ENCODE measurements at regions not wholly inside any gene's neighbourhood (a gene's known extent, or its start where the extent isn't known, plus 50 kb on each side); places are given as distances from the start of the nearest gene placed in this dataset.
A peak's percentile ranks its signal among the peaks of the same experiment; 100 is the strongest.

DNA sequence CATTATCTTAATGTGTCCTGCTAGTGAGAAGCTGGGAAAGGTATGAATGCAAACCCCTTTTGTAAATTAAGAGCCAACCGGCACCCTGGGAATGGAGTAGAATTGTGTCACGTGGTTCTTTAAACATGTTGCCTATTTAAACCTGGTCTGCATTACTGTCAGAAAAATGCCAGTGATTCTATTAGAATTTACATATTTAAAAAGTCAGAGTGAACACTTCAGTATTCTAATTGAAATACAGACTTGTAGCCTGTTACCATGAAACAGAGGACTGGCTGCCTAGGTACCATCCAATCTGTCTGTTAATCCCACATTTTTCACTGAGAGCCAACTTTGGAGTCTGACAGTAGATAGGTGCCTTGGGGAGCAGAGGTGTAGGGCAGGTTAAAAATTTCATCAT, 652.3 kb upstream of the ARGLU1 start:
- POLR2A ChIA-PET = no interaction called here
- no peaks in the 10 kb centered on the region for H3K27me3 Mint-ChIP-seq (ENCODE audit: insufficient read depth, unreplicated experiment)
- H3K9me3 Mint-ChIP-seq (ENCODE audit: unreplicated experiment) = no peaks in the 10 kb centered on the region
- no peak overlapping the region for H3K4me3 Mint-ChIP-seq (ENCODE audit: unreplicated experiment)
- no peak for DNase-seq (ENCODE audit: unreplicated experiment)
- TF ChIP-seq, protein P1, sequence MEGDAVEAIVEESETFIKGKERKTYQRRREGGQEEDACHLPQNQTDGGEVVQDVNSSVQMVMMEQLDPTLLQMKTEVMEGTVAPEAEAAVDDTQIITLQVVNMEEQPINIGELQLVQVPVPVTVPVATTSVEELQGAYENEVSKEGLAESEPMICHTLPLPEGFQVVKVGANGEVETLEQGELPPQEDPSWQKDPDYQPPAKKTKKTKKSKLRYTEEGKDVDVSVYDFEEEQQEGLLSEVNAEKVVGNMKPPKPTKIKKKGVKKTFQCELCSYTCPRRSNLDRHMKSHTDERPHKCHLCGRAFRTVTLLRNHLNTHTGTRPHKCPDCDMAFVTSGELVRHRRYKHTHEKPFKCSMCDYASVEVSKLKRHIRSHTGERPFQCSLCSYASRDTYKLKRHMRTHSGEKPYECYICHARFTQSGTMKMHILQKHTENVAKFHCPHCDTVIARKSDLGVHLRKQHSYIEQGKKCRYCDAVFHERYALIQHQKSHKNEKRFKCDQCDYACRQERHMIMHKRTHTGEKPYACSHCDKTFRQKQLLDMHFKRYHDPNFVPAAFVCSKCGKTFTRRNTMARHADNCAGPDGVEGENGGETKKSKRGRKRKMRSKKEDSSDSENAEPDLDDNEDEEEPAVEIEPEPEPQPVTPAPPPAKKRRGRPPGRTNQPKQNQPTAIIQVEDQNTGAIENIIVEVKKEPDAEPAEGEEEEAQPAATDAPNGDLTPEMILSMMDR (IDR thresholded peaks at IDR 0.05; ENCODE audit: unreplicated experiment) = no peak
- BruUV-seq (replicated peaks) = no TSS peak
- CTCF ChIA-PET = interaction anchor here (0.6 kb wide), 1 partner anchor 38 kb away, joined by 3 read pairs; no protein-coding TSS in a partner anchor
- intact Hi-C loops (cut with micrococcal nuclease) = no loop called here
- H3K27ac Mint-ChIP-seq (ENCODE audit: low read depth, unreplicated experiment) = no peak overlapping the region
- H3K36me3 Mint-ChIP-seq (ENCODE audit: insufficient read depth, unreplicated experiment) = no peaks in the 10 kb centered on the region
- H3K4me1 Mint-ChIP-seq (ENCODE audit: insufficient read depth, unreplicated experiment) = no peaks in the 10 kb centered on the region

DNA sequence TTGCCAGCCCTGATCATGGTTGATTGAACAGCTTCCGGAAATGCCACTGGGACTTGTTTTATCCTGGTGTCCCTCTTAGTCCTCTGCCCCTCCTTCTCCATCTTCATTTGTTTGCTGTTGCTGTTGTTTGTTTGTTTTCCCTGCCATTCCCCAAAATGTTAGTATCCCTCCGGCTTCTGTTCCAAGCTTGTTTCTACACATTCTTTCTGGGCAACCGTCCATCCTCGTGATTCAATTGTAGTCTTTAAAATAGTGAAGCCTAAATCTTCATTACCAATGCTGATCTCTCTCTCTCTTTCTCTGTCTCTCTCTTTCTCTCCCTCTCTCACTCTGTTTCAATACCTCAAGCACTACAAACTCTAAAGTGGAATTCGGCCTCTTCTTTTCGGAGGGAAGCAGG, 649.3 kb upstream of the ARGLU1 start:
- Mint-ChIP-seq H3K27me3 (ENCODE audit: insufficient read depth, unreplicated experiment) (no peaks in the 10 kb centered on the region), H3K4me3 (ENCODE audit: unreplicated experiment) (no peak overlapping the region), H3K9me3 (ENCODE audit: unreplicated experiment) (no peaks in the 10 kb centered on the region), H3K27ac (ENCODE audit: low read depth, unreplicated experiment) (no peak overlapping the region), H3K4me1 (ENCODE audit: insufficient read depth, unreplicated experiment) (no peaks in the 10 kb centered on the region), H3K36me3 (ENCODE audit: insufficient read depth, unreplicated experiment) (no peaks in the 10 kb centered on the region)
- DNase-seq (ENCODE audit: unreplicated experiment) = peak; percentile 6
- ChIA-PET CTCF (interaction anchor here (1.0 to 8.9 kb wide), 4 partner anchors 12 to 939 kb away, joined by 3 to 70 read pairs (median 8); no protein-coding TSS in a partner anchor), POLR2A (no interaction called here)
- TF ChIP-seq, protein P1 (IDR thresholded peaks at IDR 0.05; ENCODE audit: unreplicated experiment) = no peak
- BruUV-seq (replicated peaks) = no TSS peak
- intact Hi-C loops (cut with micrococcal nuclease) = no loop called here

DNA sequence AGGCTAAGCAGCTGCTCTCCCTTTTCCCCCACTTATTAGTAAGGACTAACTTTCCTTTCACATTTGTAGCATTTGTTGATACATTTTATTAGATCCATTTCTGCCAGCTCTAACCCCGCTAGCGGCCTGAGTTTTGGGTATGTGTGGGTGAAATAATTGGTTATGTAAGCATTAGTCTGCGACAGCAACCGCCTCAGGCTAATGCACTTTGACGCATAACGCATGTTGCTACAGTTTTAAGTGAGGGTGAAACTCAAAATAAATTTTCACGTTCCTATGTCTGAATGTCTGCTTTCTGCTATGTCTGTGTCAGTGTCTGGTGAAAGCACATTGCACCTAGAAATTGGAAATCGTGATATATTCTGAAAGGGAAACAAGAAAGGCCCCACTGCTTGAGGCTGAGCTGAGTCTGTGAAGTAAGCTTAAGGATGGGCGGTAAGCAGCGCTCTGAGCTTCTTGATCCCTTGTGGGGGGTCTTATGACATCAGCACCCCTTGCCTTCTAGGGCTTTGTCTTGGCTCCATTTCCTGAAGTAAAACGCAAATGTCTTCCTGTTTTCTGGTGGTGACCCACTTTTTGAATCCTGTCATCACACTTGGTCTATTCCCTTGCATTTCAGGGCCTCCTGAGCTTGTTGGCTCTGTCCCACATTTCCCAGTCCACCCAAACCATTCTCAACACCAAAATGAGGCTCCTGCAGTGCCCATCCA, 648.3 kb upstream of the ARGLU1 start:
- Mint-ChIP-seq H3K4me1 (ENCODE audit: insufficient read depth, unreplicated experiment) (peaks cover 1% of the 10 kb centered on the region), H3K4me3 (ENCODE audit: unreplicated experiment) (no peak overlapping the region), H3K36me3 (ENCODE audit: insufficient read depth, unreplicated experiment) (no peaks in the 10 kb centered on the region), H3K27ac (ENCODE audit: low read depth, unreplicated experiment) (no peak overlapping the region), H3K27me3 (ENCODE audit: insufficient read depth, unreplicated experiment) (no peaks in the 10 kb centered on the region), H3K9me3 (ENCODE audit: unreplicated experiment) (no peaks in the 10 kb centered on the region)
- ChIA-PET CTCF (interaction anchor here (1.0 to 8.9 kb wide), 6 partner anchors 11 to 939 kb away, joined by 3 to 70 read pairs (median 8); no protein-coding TSS in a partner anchor), POLR2A (interaction anchor here (0.8 kb wide), 1 partner anchor 44 kb away, joined by 3 read pairs; no protein-coding TSS in a partner anchor)
- TF ChIP-seq, protein P1 (IDR thresholded peaks at IDR 0.05; ENCODE audit: unreplicated experiment) = no peak
- intact Hi-C loops (cut with micrococcal nuclease) = no loop called here
- no TSS peak for BruUV-seq (replicated peaks)
- DNase-seq (ENCODE audit: unreplicated experiment) = peak; percentile 38

DNA sequence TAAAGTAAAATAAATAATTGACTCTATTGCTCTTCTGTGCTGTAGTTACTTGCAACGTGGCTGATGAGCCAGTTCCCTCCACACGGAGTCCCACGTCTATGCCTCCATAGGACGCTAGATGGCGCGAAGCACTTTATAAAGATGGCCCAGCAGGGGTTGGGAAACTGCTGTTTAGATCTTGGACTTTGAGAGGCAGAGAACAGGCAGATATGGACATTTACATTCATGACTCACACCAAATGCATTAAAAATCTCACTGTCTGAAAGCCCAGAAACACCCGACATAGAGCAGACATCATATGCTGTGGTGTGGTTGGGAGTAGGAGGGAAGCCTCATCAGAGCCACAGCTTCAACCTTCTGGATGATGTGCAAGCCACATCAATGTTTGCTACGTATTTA, 643.1 kb upstream of the ARGLU1 start:
- TF ChIP-seq, protein P1 (IDR thresholded peaks at IDR 0.05; ENCODE audit: unreplicated experiment) = peak; percentile 87
- no peaks in the 10 kb centered on the region for H3K9me3 Mint-ChIP-seq (ENCODE audit: unreplicated experiment)
- H3K36me3 Mint-ChIP-seq (ENCODE audit: insufficient read depth, unreplicated experiment) = no peaks in the 10 kb centered on the region
- no TSS peak for BruUV-seq (replicated peaks)
- ChIA-PET CTCF (interaction anchor here (0.5 to 8.9 kb wide), 27 partner anchors 8 to 956 kb away, joined by 3 to 85 read pairs (median 3); no protein-coding TSS in a partner anchor), POLR2A (interaction anchor here (1.4 kb wide), 1 partner anchor 48 kb away, joined by 4 read pairs; no protein-coding TSS in a partner anchor)
- intact Hi-C loops (cut with micrococcal nuclease) = loop anchor here (1.0 kb wide), 3 partner anchors 162 to 944 kb away; no protein-coding TSS in a partner anchor
- H3K4me1 Mint-ChIP-seq (ENCODE audit: insufficient read depth, unreplicated experiment) = peaks cover 5% of the 10 kb centered on the region
- peaks cover 20% of the 10 kb centered on the region for H3K27me3 Mint-ChIP-seq (ENCODE audit: insufficient read depth, unreplicated experiment)
- peak; percentile 89 for DNase-seq (ENCODE audit: unreplicated experiment)
- H3K4me3 Mint-ChIP-seq (ENCODE audit: unreplicated experiment) = no peak overlapping the region
- H3K27ac Mint-ChIP-seq (ENCODE audit: low read depth, unreplicated experiment) = no peak overlapping the region

Measured in MCF 10A (cell line).